ENCODE measurements at regions not wholly inside any gene's neighbourhood (a gene's known extent, or its start where the extent isn't known, plus 50 kb on each side); places are given as distances from the start of the nearest gene placed in this dataset.
"Not testable (repeated sequence)": the region's sequence is repeated elsewhere in the genome, so short reads cannot be mapped to it uniquely, and the experiment has no call there.

- not testable (repeated sequence) for DNase-seq (ENCODE audit: low read depth)
Measured at GRCh38 chr3:145027186-145027585, 1055.6 kb downstream of the DIPK2A start.

GRCh38 chr3:145032791-145033190 lies 1061.2 kb downstream of the DIPK2A start:
- no peak for DNase-seq (ENCODE audit: low read depth)

GRCh38 chr3:145035682-145036081 lies 1064.1 kb downstream of the DIPK2A start:
- no peak for DNase-seq (ENCODE audit: low read depth)

- DNase-seq (ENCODE audit: low read depth): not testable (repeated sequence)
Measured at GRCh38 chr3:145054055-145054454, 1082.4 kb downstream of the DIPK2A start.

GRCh38 chr3:145055375-145056076 lies 1083.9 kb downstream of the DIPK2A start:
- DNase-seq (ENCODE audit: low read depth): no peak

GRCh38 chr3:145058483-145058882 lies 1086.9 kb downstream of the DIPK2A start:
- no peak for DNase-seq (ENCODE audit: low read depth)

- no peak for DNase-seq (ENCODE audit: low read depth)
Measured at GRCh38 chr3:145063616-145064015, 1092.0 kb downstream of the DIPK2A start.

- no peak for DNase-seq (ENCODE audit: low read depth)
Measured at GRCh38 chr3:145070795-145071194, 1090.2 kb downstream of the PLOD2 start.

- DNase-seq (ENCODE audit: low read depth): no peak
Measured at GRCh38 chr3:145079436-145079835, 1081.5 kb downstream of the PLOD2 start.

GRCh38 chr3:145087038-145087437 lies 1073.9 kb downstream of the PLOD2 start:
- no peak for DNase-seq (ENCODE audit: low read depth)

- DNase-seq (ENCODE audit: low read depth): no peak
Measured at GRCh38 chr3:145088917-145089316, 1072.1 kb downstream of the PLOD2 start.

- no peak for DNase-seq (ENCODE audit: low read depth)
Measured at GRCh38 chr3:145089337-145089736, 1071.6 kb downstream of the PLOD2 start.

- peak; percentile 79 for DNase-seq (ENCODE audit: low read depth)
Measured at GRCh38 chr3:145094355-145094941, 1066.5 kb downstream of the PLOD2 start.

GRCh38 chr3:145111141-145111540 lies 1049.8 kb downstream of the PLOD2 start:
- not testable (repeated sequence) for DNase-seq (ENCODE audit: low read depth)

GRCh38 chr3:145116769-145117168 lies 1044.2 kb downstream of the PLOD2 start:
- no peak for DNase-seq (ENCODE audit: low read depth)

GRCh38 chr3:145118303-145118702 lies 1042.7 kb downstream of the PLOD2 start:
- DNase-seq (ENCODE audit: low read depth): no peak

- DNase-seq (ENCODE audit: low read depth): no peak
Measured at GRCh38 chr3:145124900-145125678, 1035.9 kb downstream of the PLOD2 start.

GRCh38 chr3:145133281-145133680 lies 1027.7 kb downstream of the PLOD2 start:
- DNase-seq (ENCODE audit: low read depth): no peak

- DNase-seq (ENCODE audit: low read depth): no peak
Measured at GRCh38 chr3:145134738-145135137, 1026.2 kb downstream of the PLOD2 start.

GRCh38 chr3:145144361-145144760 lies 1016.6 kb downstream of the PLOD2 start:
- DNase-seq (ENCODE audit: low read depth): no peak

- DNase-seq (ENCODE audit: low read depth): no peak
Measured at GRCh38 chr3:145145461-145145860, 1015.5 kb downstream of the PLOD2 start.

- no peak for DNase-seq (ENCODE audit: low read depth)
Measured at GRCh38 chr3:145159640-145160039, 1001.3 kb downstream of the PLOD2 start.

GRCh38 chr3:145170121-145170520 lies 990.9 kb downstream of the PLOD2 start:
- DNase-seq (ENCODE audit: low read depth): no peak

Measured in non-pigmented ciliary epithelial cell (primary cell).